HG03039 (cell line): ENCODE measurements at regions not wholly inside any gene's neighbourhood (a gene's known extent, or its start where the extent isn't known, plus 50 kb on each side); places are given as distances from the start of the nearest gene placed in this dataset.
"Not testable (repeated sequence)": the region's sequence is repeated elsewhere in the genome, so short reads cannot be mapped to it uniquely, and the experiment has no call there.

Experiments used
- ATAC-seq: cut with Tn5 transposase; IDR thresholded peaks from one replicate; pipeline ENCODE4 v1.9.1; 2021; ENCODE audit warnings: mild to moderate bottlenecking, moderate library complexity; ENCODE audit not compliant: unreplicated experiment

DNA sequence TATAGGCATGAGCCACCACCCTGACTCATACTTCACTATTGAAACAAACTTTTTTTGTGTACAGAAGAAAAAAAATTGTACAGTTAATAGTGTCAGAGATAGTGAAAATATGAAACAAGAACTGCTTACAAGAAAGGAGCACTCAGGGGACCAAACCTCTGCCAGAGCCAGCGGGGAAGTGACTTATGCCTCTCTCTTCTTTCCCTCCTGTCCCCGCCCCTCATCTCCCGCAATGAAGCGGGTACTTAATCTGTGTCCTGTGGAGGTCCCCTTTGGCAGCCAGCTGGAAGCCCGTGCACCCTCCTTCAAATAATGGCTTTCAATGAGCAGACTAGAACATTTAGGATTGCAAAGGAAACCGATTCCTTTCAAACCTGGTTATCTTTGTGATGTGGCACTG lies 51.5 kb downstream of the PPIAL4A start:
- not testable (repeated sequence) for ATAC-seq

DNA sequence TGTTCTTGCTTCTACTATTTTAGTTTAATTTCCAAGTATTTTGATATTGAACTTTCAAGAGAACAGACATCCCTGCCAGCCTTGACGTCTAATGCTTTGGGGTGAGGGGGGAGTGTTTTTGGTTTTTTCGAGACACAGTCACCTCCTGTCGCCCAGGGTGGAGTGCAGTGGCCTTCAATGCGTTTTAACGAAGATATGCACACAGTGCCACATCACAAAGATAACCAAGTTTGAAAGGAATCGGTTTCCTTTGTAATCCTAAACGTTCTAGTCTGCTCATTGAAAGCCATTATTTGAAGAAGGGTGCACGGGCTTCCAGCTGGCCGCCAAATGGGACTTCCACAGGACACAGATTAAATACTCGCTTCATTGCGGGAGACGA lies 52.3 kb downstream of the PPIAL4A start:
- ATAC-seq: not testable (repeated sequence)

DNA sequence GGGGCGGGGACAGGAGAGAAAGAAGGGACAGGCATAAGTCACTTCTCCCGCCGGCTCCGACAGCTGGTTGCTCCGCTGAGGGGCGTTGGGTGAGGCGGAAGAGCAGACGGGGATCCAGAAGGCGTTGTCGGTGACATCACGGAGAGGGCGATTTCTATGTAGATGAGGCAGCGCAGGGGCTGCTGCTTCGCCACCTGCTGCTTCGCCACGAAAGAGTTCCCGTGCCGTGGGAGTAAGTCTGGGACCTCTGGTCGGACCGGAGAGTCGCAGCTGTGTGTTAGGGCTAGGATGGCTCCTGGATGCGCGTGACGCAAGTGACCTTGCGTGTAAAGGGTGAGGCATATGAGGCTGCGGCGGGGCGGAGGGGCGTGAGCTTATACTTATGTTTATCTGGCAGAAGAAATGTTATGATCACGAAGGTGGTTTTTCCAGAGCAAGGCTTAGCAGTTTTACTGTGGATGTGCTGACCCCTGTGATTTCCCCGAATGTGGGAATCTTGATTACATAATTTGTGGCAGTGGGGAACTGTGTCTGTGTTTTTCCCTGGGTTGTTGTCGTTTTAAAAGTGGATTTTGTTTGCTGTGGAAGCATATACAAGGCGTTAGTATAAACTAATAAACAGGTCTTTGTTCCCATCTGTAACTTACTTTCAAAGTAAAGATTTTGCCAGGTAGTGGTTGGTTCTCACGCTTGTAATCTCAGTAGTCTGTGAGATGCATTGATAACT lies 52.8 kb downstream of the PPIAL4A start:
- peak; percentile 70 for ATAC-seq

DNA sequence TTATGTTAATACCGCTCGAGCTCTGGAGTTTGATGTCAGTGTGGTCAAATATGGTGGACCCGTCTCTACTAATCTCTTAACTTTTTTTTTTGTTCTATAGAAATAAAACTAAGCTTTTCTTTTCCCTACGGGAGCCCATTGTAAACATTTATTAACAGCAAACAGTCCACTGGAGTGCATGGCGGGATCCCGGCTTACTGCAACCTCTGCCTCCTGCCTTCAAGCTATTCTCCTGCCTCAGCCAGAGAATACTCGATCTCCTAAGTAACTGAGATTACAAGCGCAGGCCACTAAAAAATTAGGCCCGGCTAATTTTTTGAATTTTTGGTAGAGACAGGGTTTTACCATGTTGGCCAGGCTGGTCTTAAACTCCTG lies 53.4 kb downstream of the PPIAL4A start:
- not testable (repeated sequence) for ATAC-seq

DNA sequence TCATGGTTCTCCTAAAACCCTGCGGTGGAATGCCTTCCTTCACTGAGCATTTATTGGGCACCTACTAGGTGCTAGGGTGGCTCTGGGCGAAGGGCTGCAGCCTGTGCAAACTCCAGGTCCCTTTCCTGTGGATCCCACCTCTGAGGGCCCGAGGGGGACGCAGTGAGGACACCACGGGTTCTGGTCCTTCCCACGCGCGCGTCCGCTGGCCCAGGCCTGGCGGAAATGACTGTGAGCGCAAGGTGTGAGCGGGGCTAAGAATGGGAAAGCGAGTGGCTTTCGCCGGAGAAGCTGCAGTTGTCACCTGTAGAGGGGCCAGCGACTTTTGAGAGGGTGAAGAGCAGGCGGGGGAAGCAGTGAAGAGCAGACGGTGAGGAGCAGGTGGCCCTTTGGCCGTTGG lies 55.1 kb downstream of the PPIAL4A start:
- not testable (repeated sequence) for ATAC-seq

DNA sequence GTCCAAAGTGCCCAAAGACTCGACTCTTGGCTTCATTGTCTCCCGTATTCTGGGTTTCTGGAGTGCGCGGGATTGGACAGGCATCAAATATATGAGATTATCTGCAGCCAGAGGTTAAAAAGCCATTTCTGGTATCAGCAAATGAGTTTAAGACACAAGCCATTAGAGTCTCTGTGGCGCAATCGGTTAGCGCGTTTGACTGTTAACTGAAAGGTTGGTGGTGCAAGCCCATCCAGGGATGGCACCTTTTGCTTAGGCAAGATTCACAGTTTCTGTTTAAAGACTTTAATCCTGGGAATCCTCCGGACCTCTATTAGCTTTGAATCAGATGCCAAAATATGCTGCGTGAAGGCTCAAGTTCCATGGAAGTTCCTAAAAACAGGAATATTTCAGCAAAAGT lies 55.6 kb downstream of the PPIAL4A start:
- not testable (repeated sequence) for ATAC-seq

DNA sequence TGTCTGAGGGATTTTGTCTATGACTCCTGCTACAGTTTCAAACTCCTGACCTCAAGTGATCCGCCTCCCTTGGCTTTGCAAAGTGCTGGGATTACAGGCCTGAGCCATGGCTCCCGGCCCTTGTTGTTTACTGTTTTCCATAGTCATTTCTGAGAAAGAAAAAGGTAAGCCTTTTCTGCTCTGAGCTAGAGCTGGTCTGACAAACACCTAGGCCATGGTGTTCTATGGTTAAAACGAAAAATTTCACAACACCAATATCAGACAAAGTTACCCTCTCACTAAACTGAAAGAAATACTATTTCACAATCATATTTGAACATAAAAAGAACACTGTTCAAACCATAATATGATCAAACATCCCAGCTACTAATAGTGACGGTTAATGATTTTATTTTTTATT lies 57.5 kb downstream of the PPIAL4A start:
- not testable (repeated sequence) for ATAC-seq

DNA sequence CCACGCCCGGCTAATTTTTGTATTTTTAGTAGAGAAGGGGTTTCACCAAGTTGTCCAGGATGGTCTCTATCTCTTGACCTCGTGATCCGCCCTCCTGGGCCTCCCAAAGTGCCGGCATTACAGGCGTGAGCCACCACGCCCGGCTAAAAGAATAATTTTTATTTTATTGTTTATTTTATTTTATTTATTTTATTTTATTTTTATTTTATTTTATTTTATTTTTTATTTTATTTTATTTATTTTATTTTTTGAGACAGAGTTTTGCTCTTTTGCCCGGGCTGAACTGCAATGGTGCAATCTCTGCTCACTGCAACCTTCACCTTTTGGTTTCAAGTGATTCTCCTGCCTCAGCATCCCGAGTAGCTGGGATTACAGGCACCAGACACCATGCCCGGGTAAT lies 60.2 kb downstream of the PPIAL4A start:
- ATAC-seq: not testable (repeated sequence)

DNA sequence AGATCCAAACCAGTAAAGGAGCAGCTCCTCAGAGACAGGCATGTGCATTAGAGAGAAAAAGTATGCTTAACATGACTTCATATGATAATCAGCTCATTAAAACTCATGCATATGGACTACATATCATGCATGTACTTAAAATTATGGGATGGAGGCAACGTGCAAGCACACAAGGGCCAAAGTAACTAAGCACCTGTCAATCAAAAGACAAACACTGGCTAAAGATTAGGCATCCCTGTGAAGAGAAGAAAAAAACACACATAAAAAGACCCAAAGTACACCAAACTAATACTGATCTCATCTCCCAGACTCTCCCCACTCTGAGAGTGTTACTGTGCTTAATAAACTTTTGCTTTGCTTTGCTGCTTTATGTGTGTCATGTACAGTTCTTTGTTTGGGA lies 61.1 kb downstream of the PPIAL4A start:
- ATAC-seq: not testable (repeated sequence)

DNA sequence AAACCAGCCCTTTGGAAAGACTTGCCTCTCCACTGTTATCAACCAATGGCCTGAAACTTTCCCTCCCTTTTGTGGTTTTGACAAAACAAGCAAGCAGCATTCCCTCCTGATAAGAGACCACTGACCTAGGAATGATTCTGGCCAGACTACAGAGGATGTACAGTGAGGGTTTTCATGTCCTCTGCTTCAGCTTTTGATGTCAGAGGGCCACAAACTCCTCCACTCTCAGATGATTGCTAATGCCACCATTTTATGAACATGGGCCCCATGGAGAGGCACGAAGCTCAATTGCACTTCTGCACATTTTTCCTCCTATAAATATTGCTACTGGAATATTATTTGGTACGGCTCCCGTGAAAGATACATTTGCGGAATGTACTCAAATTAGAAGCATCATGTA lies 61.5 kb downstream of the PPIAL4A start:
- not testable (repeated sequence) for ATAC-seq

DNA sequence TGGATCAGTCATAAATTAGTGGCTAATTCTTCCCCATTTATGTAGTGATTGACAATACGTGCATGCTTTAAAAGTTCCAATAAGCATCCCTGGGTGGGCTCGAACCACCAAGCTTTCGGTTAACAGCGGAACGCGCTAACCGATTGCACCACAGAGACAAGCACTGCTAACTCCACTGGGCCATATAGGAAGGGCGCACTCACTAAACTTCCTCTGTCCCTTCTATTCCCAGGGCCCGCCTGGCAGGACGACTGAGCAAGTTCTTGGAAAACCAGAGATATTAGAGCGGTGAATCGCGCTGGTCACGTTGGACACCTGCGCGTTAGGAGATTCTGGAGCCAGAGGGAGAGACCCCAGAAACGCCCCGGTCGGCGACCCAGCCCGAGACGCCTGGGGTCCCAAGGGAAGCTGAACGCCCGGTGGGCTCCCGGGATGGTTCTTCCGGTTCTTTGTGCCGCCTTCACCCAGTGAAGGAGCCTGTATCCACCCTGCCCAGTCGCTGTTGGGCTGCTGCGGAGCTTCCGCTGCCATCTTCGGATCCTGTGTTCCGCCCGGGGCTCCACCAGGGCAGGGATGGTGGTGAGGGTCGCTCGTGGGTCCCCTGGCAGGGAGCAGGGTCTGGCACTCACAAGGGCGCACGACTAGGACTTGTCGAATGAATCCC lies 62.8 kb downstream of the PPIAL4A start:
- not testable (repeated sequence) for ATAC-seq

DNA sequence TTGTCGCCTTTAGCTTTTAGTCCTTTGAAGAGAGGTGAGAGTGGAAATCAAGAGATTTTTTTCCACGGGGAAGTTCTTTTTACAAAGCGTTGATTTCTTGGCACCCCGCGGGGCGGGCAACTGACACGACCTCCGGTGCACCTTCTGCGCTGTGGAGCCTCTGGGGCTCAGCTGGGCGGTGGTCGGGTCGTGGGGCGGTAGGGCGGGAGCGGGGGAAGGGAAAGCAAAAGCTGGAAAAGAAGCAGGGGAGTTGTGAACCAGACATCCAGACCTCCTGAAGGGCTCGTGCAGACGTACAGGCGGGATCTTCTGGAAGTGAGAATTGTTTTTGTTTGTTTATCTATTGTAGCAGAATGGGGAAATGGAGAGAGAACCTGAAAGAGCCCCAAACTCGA lies 63.3 kb downstream of the PPIAL4A start:
- not testable (repeated sequence) for ATAC-seq

DNA sequence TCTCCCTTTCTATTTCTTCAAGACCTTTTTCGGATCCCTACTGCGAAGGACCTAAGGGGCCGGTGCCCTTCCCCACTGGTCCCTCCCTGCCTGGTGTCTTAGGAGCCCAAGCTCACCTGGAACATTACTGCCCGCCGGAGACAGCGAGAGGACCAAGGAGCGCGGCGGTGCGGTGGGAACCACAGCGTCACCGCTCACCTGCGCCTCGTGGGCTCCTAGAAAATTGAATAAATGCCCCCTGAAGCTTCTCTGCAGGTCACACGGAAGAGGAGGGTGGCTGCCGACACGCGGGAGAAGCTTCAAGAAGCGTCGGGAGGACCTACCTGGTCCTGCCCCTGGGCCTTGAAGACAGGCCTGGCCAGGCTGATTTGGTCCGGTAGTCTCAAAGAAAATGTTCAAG lies 65.2 kb downstream of the PPIAL4A start:
- no peak for ATAC-seq

DNA sequence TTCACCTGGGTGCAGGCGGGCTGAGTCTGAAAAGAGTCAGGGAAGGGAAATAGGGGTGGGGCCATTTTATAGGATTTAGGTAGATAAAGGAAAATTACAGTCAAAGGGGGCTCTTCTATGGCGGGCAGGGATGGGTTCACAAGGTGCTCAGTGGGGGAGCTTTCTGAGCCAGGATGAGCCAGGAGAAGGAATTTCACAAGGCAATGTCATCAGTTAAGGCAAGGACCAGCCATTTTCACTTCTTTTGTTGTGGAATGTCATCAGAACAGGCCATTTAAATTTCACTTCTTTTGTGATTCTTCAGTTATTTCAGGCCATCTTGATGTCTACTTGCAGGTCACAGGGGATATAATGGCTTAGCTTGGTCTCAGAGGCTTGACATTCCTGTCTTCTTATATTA lies 66.4 kb downstream of the PPIAL4A start:
- ATAC-seq: not testable (repeated sequence)

DNA sequence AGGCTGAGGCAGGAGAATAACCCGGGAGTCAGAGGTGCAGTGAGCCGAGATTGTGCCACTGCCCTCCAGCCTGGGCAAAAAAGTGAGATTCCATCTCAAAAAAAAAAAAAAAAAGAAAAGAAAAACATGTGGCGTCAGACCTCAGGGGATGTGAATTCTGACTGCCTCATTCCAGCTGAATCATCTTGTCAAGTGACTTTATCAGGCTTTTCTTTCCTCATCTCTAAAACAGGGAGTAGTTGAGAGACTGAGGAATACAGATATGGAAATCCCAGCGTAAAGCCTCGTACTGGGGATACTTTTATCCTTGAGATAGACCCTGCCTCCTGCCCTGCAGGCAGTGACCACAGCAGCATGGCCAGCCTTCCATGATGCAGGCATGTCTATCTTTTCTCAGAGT lies 76.4 kb downstream of the PPIAL4A start:
- not testable (repeated sequence) for ATAC-seq

DNA sequence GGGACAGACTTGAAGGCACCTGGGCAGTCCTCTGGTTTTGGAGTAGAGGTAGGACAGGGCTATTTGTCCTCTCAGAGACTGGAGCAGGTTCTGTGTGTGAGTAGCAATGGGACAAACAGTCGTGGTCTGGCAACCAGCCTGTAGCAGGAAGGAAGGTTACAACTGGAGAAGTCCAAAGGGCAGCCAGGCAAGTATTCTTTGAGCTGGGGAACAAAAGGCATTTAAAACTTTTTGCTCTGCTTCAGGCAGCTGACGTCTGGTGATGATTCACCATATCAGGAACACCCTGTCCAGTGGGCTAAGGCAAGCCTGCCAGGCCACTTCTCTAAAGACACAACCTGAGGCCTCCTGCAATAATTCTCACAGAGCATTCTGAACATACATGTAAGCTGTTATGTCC lies 83.3 kb downstream of the PPIAL4A start:
- ATAC-seq: not testable (repeated sequence)

DNA sequence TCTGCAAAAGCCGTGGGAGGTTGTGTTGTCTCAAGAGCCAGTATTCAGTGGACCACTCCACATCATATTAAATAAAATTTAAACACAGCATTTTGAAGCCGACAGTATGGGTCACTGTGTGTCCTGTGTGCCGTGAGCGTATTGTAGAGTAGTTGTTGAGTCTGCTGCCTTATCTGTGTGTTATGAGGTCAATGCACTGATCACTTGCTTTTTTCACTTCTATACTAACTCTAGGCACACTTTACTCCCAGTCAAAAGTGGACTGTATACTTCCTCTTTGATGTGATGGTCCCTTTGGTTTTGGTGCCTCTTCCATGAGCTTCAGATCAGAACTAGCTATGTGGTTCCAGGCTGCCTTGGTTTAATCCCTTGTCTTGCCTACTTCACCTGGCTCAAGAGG lies 84.3 kb downstream of the PPIAL4A start:
- not testable (repeated sequence) for ATAC-seq

DNA sequence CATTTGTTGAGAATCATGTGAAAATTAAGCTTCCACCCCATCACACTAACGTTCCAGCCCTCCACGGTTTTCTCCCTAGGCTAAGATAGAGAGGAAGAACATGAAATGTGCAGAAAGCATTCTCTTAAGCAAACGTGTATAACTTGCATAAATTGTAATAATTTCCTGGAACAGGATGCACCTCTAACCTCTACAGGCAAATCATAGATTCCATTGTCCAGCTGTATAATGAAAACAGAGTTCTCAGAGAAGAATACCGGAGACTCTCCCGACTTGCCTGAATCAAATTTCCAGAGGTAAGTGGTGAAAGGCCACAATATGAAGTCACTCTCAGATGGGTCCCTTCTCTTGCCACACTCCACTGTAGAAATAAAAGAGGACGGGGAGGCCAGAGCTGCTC lies 87.7 kb downstream of the PPIAL4A start:
- not testable (repeated sequence) for ATAC-seq

DNA sequence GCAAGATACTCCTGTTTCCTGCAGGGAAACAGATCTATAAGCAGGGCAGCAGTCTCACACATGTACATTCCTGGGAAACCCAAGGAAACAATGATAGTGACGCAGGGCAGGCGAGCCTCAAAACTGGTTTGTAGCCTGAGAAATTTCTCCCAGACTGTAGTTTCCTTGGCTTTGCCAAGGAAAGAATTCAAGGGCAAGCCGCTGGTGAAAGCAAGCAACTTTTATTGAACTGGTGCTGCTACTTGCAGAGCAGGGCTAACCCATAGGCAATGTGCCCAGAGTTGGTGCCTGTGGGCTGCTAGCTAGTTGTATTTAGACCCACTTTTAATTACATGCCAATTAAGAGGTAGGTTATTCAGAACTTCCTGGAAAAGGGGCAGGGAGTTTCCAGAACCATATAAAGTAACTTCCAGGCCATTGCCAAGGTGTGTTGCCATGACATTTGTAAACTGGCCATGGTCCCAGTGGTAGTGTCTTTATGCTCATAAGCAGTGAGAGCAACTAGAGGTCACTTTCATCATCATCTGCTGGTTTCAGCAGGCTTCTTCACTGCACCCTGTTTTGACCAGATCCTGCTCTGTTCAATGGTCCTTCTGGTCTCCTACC lies 92.0 kb downstream of the PPIAL4A start:
- ATAC-seq: not testable (repeated sequence)

DNA sequence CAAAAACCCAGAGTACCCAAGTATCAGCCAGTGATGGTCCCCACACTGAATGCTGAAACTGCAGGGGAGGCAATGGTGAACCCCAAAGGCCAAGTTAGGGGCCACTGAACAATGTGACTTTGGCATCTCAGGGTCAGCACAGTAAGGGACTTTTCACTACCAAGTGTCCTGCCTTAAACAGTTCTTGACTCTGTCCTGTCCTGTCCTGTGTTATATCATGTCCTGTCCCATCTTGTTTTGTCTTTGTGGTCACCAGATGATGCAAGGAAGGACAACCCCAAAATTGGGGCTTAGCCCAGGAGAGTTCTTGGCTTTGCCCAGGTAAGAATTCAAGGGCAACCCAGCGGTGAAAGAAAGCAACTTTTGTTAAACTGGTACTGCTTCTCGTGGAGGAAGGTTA lies 105.0 kb downstream of the PPIAL4A start:
- ATAC-seq: not testable (repeated sequence)

DNA sequence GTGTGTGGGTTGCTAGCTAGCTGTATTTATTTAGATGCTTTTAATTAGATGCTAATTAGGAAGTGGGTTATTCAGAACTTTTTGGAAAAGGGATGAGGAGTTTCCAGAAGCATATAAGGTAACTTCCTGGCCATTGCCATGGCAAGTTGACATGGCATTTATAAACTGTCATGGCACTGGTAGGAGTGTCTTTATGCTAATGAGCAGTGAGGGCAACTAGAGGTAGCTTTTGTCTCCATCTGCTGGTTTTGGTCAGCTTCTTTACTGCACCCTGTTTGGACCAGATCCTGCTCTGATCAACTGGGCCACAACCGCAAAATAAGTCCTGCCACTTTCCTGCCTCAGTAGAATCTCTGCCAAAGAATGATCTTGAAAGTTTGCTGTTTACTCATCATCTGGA lies 105.5 kb downstream of the PPIAL4A start:
- ATAC-seq: not testable (repeated sequence)

DNA sequence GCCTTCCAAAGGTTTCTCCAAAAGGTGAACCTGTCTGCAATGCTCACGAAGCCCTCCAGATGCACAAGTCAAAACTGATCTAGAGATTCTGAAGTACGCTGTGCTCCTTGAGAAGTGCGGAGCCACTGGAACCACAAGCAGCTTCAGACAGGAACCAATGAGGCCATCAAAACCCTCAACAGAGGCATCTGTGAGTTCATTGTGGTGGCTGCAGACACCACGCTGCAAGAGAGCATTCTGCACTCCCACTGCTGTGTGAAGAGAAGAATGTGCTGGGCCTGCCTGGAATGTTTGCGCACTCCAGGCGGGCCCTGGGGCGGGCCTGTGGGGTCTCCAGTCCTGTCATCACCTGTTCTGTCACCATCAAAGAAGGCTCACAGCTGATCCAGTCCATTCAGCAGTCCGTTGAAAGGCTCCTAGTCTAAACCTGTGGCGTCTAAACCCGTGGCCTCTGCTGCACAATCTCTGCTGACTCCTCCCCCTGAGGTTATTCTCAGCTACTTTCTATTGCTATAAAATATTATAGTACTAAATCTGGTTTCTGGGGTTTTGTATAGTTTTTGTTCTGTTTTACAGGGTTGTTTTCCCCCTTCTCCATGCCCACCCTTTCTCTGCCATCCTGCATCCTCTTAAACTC lies 111.6 kb downstream of the PPIAL4A start:
- not testable (repeated sequence) for ATAC-seq
